ENCODE measurements at regions not wholly inside any gene's neighbourhood (a gene's known extent, or its start where the extent isn't known, plus 50 kb on each side); places are given as distances from the start of the nearest gene placed in this dataset.

DNA sequence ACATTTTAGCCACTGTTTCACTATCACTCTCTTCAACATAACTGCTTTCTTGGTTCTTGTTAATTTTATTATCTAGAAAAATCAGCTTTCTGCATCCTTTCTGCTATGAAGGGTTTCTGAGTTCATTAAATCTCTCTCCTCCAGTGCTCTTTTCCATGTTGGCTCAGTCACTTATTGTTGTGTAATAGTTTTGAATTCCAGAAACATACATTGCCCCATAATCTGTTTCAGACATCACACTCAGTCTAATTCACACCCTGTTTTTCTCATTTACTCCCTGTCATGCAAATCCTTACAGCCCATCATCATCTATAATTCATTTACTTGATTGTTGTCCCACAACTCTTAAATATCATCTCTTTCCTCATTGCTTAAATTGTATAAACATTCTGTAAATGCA lies 176.1 kb upstream of the CDH12 start:
- TF ChIP-seq CTCF (IDR thresholded peaks at IDR 0.05; ENCODE audit: low read length): no peak
- TF ChIP-seq EZH2 (IDR thresholded peaks at IDR 0.05; ENCODE audit: borderline replicate concordance, low read length): no peak
